Nucleus accumbens (tissue), 56 donors: ENCODE measurements at regions not wholly inside any gene's neighbourhood (a gene's known extent, or its start where the extent isn't known, plus 50 kb on each side); places are given as distances from the start of the nearest gene placed in this dataset.
"Not testable (repeated sequence)": the region's sequence is repeated elsewhere in the genome, so short reads cannot be mapped to it uniquely, and the experiment has no call there.

Experiments
- DNase-seq, 56 donors: peaks; one replicate each; lab custom pipeline; 2025; lab: John Stamatoyannopoulos, UW

GRCh38 chr2:114248648-114249047 is 193.8 kb upstream of the DPP10 start:
- DNase-seq, result no peak

DNA sequence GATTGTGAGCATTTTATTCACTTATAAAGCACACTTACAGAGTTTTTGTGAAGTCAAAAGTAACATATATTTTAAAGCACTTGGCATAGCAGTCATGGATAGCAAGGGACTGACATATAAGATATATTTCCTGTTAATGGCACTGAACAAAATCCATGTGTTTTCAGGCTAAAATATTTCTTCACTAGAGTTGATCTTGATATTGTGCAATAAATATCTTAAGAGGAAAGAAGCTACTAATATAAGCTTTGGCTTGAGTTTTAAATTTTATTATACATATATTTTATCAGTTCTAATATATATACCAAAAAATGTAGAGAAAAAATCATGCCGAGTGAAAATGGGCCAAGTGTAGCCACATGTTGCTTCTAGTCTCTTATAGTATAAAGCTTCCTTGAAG is 189.7 kb upstream of the DPP10 start:
- no peak for DNase-seq

DNA sequence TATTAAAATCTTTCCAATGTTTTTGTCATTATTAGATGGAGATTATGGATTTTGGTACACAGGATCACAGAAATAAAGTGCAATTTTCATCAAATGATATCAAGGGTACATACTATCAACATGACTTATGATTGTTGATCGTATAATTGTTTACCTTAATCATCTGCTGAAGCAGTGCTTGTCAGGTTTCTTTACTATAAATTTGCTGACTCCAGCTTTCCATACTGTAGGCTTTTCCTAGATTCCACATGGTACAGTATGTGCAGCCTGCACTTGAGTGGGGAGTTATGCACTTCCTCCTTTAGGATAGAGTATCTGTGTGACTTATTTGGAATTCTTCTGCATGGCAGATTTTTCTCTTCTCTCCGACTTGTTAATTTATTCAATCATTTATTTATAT is 187.6 kb upstream of the DPP10 start:
- DNase-seq, result no peak

DNA sequence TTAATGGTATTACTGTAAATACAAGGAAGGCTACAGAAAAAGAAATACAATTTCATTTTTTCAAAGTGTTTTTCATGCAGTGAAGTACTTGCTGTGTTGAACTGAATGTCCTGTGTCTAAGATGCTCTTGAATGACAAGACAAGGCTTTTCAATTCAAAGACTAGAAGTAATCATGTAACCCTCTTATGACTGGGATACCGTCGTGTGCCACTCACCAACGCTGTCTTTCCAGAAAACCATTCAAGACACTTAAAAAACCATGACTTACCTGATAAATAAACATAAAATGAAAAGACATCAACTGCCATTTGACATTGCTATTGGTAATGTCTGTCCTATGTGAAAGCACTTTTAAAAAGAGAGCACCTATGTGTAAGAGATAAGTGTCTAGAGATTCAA is 183.1 kb upstream of the DPP10 start:
- no peak for DNase-seq

GRCh38 chr2:114261366-114261765 is 181.1 kb upstream of the DPP10 start:
- no peak for DNase-seq

- DNase-seq, result no peak
Measured at GRCh38 chr2:114265261-114265660, 177.2 kb upstream of the DPP10 start.

DNA sequence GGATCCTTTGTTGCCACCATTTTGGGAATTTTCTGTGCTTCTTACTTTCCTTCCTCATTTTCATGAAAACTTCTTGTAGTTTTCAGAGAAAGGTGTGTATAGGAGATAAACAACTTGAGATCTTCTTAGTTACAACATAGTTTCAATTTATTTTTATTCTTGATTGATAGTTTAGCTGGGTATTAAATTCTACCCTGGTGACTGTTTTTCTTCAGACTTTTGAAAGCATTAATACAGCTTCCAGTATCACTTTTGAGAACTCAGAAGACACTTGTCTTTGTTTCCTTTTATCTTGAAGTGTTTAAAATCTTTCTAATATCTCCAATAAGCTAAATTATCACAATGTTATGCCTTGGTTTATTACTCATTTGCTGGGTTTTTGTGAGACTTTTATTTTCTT is 167.5 kb upstream of the DPP10 start:
- DNase-seq, result no peak

- DNase-seq, result no peak
Measured at GRCh38 chr2:114281188-114281587, 161.3 kb upstream of the DPP10 start.

GRCh38 chr2:114283774-114284173 is 158.7 kb upstream of the DPP10 start:
- DNase-seq, result no peak

DNA sequence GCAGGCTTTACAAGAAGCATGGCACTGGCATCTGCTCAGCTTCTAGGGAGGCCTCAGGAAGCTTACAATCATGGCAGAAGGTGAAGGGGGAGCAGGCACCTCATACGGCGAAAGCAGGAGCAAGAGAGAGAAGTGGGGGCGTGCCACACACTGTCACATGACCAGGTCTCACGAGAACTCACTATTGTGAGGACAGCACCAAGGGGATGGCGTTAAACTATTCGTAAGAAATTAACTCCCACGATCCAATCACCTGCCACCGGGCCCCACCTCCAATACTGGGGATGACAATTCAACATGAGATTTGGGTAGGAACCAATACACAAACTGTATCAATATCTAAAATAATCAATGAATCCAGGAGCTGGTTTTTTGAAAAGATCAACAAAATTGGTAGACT is 156.0 kb upstream of the DPP10 start:
- no peak for DNase-seq

DNA sequence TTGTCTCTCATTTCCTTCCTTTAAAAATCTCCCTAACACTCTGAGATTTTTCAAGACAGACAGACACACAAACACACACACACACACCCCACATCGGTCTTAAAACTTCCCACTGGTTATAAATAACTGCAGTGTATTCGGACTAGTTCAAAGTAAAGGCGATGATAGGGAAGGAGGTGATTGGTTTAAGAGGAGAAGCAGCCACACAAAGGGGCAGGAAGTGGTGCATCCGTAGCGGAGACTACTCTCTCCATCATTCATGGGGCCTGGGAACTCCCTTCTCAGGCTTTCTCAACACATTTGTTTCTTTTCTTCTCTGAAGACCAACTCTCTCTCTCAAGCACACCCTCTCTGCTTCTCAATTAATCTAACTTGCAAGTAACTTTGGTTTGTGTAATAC is 149.1 kb upstream of the DPP10 start:
- no peak for DNase-seq

DNA sequence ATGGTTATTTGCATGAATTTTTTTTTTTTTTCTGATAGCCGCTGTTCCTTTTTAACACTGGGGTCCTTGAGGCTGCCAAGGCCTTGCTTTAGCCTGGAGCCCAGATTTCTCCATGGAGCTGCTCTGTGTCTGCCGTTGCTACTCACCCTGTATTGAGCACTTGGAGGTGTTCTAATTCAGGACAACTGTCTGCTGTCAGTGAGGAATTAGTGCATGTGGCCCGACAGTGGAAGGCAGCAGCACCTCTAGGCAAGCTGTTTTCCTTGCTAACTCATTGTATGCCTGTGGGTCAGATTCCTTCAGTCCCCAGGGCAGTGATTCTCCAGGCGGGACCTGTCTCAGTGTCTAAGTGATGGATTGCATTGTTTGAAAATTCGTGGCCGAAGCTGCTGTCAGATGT is 147.7 kb upstream of the DPP10 start:
- no peak for DNase-seq

GRCh38 chr2:114300351-114300750 is 142.1 kb upstream of the DPP10 start:
- DNase-seq, result not testable (repeated sequence)

DNA sequence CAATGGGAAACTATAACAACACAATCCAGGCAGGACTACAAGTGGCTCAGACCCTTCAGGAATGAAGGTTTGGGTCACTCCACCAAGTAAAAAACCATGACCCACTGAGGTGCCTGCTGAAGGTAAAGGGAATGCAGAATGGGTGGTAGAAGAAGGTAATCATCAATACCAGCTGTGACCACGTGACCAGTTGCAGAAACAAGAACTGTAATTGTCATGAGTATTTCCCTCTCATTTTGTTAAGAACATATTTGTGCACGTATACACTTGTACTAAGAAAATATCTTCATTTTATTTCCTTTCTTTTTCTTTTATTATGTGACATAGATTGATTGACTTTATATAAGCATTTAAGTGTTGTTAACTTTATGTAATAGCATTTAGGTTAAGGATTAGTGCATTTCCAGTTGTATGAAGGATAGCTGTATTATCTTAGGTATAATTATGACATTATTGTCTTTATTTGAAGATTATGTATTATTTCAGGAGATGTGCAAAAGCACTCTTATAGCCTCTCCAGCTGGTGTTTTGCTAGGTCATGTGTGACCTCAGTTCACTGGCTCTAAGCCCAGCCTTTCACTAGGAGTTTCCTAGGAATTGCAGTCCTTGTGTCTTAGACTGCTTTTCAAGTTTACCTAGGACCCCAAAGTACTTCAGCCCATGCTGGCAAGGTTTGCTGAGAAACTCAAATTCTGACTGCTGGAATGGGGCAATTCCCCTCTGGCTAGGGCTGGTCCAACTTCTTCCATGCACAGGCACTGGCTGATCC is 125.7 kb upstream of the DPP10 start:
- no peak for DNase-seq

DNA sequence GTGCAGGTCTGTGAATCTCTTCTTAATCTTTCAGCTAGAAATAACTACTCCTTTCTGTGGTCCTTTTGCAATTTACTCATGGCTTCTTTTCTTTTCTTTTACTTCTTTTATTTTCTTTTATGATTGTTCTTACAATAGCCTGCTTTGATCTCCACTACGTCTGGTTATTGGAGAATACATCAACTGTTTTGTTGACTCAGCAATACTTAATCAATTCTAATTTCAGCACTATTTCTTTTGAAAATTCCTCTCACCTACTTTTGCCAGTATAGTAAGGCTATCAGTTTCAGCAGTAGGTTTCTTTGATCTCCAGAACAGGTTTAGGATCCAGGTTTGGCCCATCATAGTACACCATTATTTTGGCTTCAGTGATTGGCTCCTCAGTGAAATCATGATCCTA is 111.8 kb upstream of the DPP10 start:
- DNase-seq, result no peak

GRCh38 chr2:114331934-114332333 is 110.5 kb upstream of the DPP10 start:
- no peak for DNase-seq

- no peak for DNase-seq
Measured at GRCh38 chr2:114345246-114345645, 97.2 kb upstream of the DPP10 start.

DNA sequence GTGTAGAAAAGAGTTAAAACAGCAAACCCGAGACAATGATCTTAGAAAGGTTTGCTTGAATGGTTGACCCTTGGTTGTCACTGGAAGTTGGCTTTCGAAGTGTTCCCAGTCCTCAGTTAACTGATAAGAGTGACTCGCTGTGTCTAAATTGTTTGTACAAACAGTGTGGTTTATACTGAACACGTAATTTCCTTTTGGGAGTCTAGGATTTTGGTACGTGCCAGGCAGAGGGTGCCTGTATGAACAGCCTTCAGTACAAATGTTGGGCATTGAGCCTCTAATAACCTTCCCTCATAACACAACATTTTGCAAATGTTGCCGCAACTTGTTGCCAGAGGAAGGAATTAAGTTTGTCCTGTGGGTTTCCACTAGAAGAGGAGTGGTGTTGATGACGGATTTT is 95.8 kb upstream of the DPP10 start:
- DNase-seq, result no peak

GRCh38 chr2:114350186-114350725 is 92.2 kb upstream of the DPP10 start:
- DNase-seq, result peak in 1 of 56 donors; percentile 9

DNA sequence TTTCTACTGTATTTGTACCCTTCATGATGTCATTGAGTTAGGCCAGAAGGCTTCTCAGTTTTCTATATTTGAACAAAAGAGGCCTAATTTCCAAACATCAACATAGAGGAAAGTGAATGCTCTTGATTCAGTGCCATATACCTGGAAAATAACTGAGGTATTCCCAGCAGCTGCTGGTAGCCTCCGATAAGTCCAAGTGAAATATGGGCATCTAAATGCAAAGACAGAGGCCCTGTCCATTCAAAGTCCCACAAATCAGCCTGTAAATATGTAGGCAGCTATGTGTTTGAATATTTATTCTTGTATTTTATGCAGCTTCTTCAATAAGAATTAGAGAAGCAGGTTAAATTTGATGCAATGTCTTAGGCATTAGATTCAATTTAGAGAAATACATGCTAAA is 89.5 kb upstream of the DPP10 start:
- no peak for DNase-seq

- no peak for DNase-seq
Measured at GRCh38 chr2:114354199-114354598, 88.2 kb upstream of the DPP10 start.

DNA sequence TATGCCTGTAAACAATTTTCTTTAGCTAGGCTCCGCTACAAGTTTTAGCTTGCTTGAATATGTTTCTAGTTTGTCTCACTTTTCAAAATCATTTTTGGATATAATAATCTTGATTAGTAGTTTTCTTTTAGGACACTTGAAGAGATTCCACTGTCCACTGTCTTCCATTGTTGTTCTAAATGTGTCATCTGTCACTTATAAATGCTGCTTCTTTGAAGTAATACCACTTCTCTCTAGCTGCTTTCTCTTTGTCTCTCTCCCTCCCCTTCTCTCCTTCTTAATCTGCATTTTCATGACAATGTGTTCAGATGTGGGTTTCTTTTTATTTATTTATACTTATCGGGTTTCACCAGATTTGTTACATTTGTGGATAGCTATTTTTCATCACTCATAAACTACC is 73.7 kb upstream of the DPP10 start:
- DNase-seq, result no peak

GRCh38 chr2:114371721-114372120 is 70.7 kb upstream of the DPP10 start:
- DNase-seq, result not testable (repeated sequence)
